HCT116 (cell line): ENCODE measurements at regions not wholly inside any gene's neighbourhood (a gene's known extent, or its start where the extent isn't known, plus 50 kb on each side); places are given as distances from the start of the nearest gene placed in this dataset.

Experiments
- ATAC-seq: fragments of 200-7000 bp; cut with Tn5 transposase; 2 replicates; pipeline ENCODE4 v1.9.1; 2020; ENCODE audit warnings: mild to moderate bottlenecking, moderate library complexity
- BruUV-seq: library from RNA; stranded (reverse); fragments of 400-500 nt; replicated peaks from 2 replicates; lab custom pipeline; 2021; lab: Mats Ljungman, UMichigan
- CTCF ChIA-PET: fragments of 300-600 bp; sonication (Branson Sonifier 250); formaldehyde crosslinking; loops from one replicate; lab custom pipeline; 2021; ENCODE audit warnings: antibody characterized with exemption; lab: Charles Lee
- POLR2A ChIA-PET: fragments of 300-600, 350-600 bp; sonication (Branson Sonifier 250); formaldehyde crosslinking; loops from one replicate; lab custom pipeline; 2021; ENCODE audit warnings: antibody characterized with exemption; lab: Charles Lee
- RAD21 ChIA-PET, 2 experiments: fragments of 300-600 bp; sonication (Branson Sonifier 250); formaldehyde crosslinking; loops; one replicate each; lab custom pipeline; 2023; ENCODE audit warnings: low total read pairs in 2 of 2; ENCODE audit not compliant: uncharacterized antibody in 2 of 2, unreplicated experiment in 2 of 2, low non-redundant PET in 1 of 2; lab: Charles Lee
- DNase-seq: peaks from one replicate; pipeline ENCODE4 v3.0.0-alpha.2; 2010; ENCODE audit warnings: low read depth, low spot score
- H2AFZ ChIP-seq: fragments of 200-600 bp; shearing (Covaris generic), sonication (generic); 2 replicates; pipeline ENCODE4 v1.6.1; 2017; ENCODE audit warnings: low read depth, mixed run types, mixed read lengths, antibody characterized with exemption, low read length; ENCODE audit not compliant: poor library complexity, severe bottlenecking
- H3K27ac ChIP-seq: 2 replicates; pipeline ENCODE4 v1.5.1; 2012; ENCODE audit warnings: low read depth, low read length
- H3K27me3 ChIP-seq: fragments of 200-600 bp; sonication (generic); 2 replicates; pipeline ENCODE4 v1.6.1; 2016; ENCODE audit warnings: mixed run types, low read length, mixed read lengths; ENCODE audit not compliant: insufficient read depth
- H3K36me3 ChIP-seq, 2 experiments: fragments of 200-500 bp in 1 of 2; fragments of 200-600 bp in 1 of 2; sonication (Bioruptor generic) in 1 of 2; sonication (generic) in 1 of 2; 2 replicates each; pipeline versions ENCODE4 v1.5.1 to v1.6.1; 2014 to 2016; ENCODE audit warnings: low read length in 2 of 2, inconsistent platforms in 1 of 2, mixed read lengths in 1 of 2, mixed run types in 1 of 2; ENCODE audit not compliant: insufficient read depth in 2 of 2, control insufficient read depth in 1 of 2
- H3K4me1 ChIP-seq, 2 experiments: fragments of 200-600 bp in 1 of 2; sonication (generic) in 1 of 2; 2 replicates each; pipeline versions ENCODE4 v1.5.1 to v1.6.1; 2012 to 2017; ENCODE audit warnings: low read length in 2 of 2, inconsistent platforms in 1 of 2, mild to moderate bottlenecking in 1 of 2, mixed read lengths in 1 of 2, mixed run types in 1 of 2, moderate library complexity in 1 of 2; ENCODE audit not compliant: insufficient read depth in 2 of 2, control insufficient read depth in 1 of 2
- H3K4me2 ChIP-seq: fragments of 200-600 bp; sonication (generic); 2 replicates; pipeline ENCODE4 v1.6.1; 2017; ENCODE audit warnings: mixed run types, low read length, mixed read lengths
- H3K4me3 ChIP-seq, 2 experiments: fragments of 200-600 bp in 1 of 2; sonication (generic) in 1 of 2; replicated peaks in 1 of 2; 2 replicates each; pipeline ENCODE4 v1.5.1; 2011 to 2016; ENCODE audit warnings: low read length in 2 of 2, control low read depth in 1 of 2, low read depth in 1 of 2, mild to moderate bottlenecking in 1 of 2, mixed read lengths in 1 of 2, mixed run types in 1 of 2
- H3K79me2 ChIP-seq: fragments of 200-600 bp; sonication (generic); 2 replicates; pipeline ENCODE4 v1.6.1; 2017; ENCODE audit warnings: mild to moderate bottlenecking, mixed run types, low read length, moderate library complexity, mixed read lengths; ENCODE audit not compliant: insufficient read depth
- H3K9ac ChIP-seq: fragments of 200-600 bp; sonication (generic); 2 replicates; pipeline ENCODE4 v1.6.1; 2016; ENCODE audit warnings: low read length, mixed read lengths
- H3K9me2 ChIP-seq: fragments of 200-600 bp; sonication (generic), shearing (Covaris generic); 2 replicates; pipeline ENCODE4 v1.6.1; 2017; ENCODE audit warnings: mixed run types, mild to moderate bottlenecking, moderate library complexity; ENCODE audit not compliant: insufficient read depth
- H3K9me3 ChIP-seq, 2 experiments: fragments of 200-500 bp in 1 of 2; fragments of 200-600 bp in 1 of 2; sonication (Bioruptor generic) in 1 of 2; sonication (generic) in 1 of 2; 2 replicates each; pipeline ENCODE4 v1.6.1; 2014 to 2017; ENCODE audit warnings: low read length in 2 of 2, mixed read lengths in 2 of 2, inconsistent platforms in 1 of 2, low read depth in 1 of 2, mild to moderate bottlenecking in 1 of 2, mixed run types in 1 of 2, moderate library complexity in 1 of 2; ENCODE audit not compliant: control insufficient read depth in 1 of 2, insufficient read depth in 1 of 2
- H4K20me1 ChIP-seq: fragments of 200-600 bp; sonication (generic), shearing (Covaris generic); 2 replicates; pipeline ENCODE4 v1.6.1; 2017; ENCODE audit warnings: mixed run types, mild to moderate bottlenecking, moderate library complexity; ENCODE audit not compliant: insufficient read depth
- CEBPB ChIP-seq: IDR thresholded peaks from 2 replicates; pipeline ENCODE4 v1.6.1; 2012; ENCODE audit warnings: low read depth
- JUND ChIP-seq: IDR thresholded peaks from 2 replicates; pipeline ENCODE4 v1.6.1; 2012
- POLR2A ChIP-seq: IDR thresholded peaks from 2 replicates; pipeline ENCODE4 v1.7.0; 2011; ENCODE audit warnings: borderline replicate concordance; ENCODE audit not compliant: insufficient read depth, insufficient read length; ENCODE audit errors: extremely low read depth
- SP1 ChIP-seq: IDR thresholded peaks from 2 replicates; pipeline ENCODE4 v1.6.1; 2012; ENCODE audit warnings: low read depth
- TCF7L2 ChIP-seq: IDR thresholded peaks from 2 replicates; pipeline ENCODE4 v1.7.0; 2011; ENCODE audit warnings: borderline replicate concordance, inconsistent platforms; ENCODE audit not compliant: insufficient read depth, insufficient read length; ENCODE audit errors: extremely low read depth
- YY1 ChIP-seq: IDR thresholded peaks from 2 replicates; pipeline ENCODE4 v1.6.1; 2011; ENCODE audit warnings: low read length, low read depth, moderate library complexity, mild to moderate bottlenecking; ENCODE audit not compliant: insufficient replicate concordance; ENCODE audit errors: extremely low read depth
- ZNF274 ChIP-seq: fragments of 200-500 bp; sonication (Bioruptor generic); IDR thresholded peaks from 2 replicates; pipeline ENCODE4 v1.6.1; 2014; ENCODE audit warnings: mild to moderate bottlenecking, low read depth, low read length, inconsistent platforms
- intact Hi-C: fragments of 100-400 bp; cut with micrococcal nuclease; formaldehyde crosslinking; loops from 2 replicates; pipeline ENCODE4 v1.10.0; 2022
- TF ChIP-seq, protein P1 (sequence below): IDR thresholded peaks from 2 replicates; pipeline ENCODE4 v1.6.1; 2012
- TF ChIP-seq, protein P2 (sequence below): IDR thresholded peaks from 2 replicates; pipeline ENCODE4 v1.6.1; 2012; ENCODE audit warnings: low read depth
- TF ChIP-seq, protein P3 (sequence below), 3 experiments: fragments of 200-600 bp in 1 of 3; sonication (generic) in 1 of 3; IDR thresholded peaks in 2 of 3; conservative IDR thresholded peaks in 1 of 3; 2 replicates each; pipeline ENCODE4 v1.5.1; 2012 to 2017; ENCODE audit warnings: low read depth in 2 of 3, low read length in 2 of 3, antibody characterized with exemption in 1 of 3, borderline replicate concordance in 1 of 3, control low read depth in 1 of 3, mild to moderate bottlenecking in 1 of 3, mixed read lengths in 1 of 3, mixed run types in 1 of 3, moderate library complexity in 1 of 3; ENCODE audit not compliant: insufficient read depth in 1 of 3

DNA sequence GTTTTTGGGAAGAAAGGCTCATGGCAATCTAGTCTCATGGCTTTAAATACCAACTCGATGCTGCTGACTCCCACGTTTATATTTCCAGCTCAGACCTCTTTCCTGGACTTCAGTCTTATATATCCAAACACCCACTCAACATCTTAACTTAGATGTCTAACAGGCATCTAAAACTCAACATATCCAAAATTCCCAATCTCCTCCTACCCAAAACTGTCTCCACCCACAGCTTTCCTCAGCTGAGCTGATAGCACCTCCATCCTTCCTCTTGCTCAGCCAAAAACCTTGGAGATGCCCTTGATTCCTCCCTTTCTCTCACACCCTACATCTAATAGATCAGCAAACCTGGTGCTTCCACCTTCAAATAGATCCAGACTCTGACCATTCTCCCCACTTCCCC, 202.5 kb downstream of the TLE3 start:
- no peak overlapping the region for H3K4me3 ChIP-seq
- no peak for TF ChIP-seq POLR2A
- TF ChIP-seq CEBPB: no peak
- TF ChIP-seq, protein P1, sequence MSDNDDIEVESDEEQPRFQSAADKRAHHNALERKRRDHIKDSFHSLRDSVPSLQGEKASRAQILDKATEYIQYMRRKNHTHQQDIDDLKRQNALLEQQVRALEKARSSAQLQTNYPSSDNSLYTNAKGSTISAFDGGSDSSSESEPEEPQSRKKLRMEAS: no peak
- TF ChIP-seq, protein P2, sequence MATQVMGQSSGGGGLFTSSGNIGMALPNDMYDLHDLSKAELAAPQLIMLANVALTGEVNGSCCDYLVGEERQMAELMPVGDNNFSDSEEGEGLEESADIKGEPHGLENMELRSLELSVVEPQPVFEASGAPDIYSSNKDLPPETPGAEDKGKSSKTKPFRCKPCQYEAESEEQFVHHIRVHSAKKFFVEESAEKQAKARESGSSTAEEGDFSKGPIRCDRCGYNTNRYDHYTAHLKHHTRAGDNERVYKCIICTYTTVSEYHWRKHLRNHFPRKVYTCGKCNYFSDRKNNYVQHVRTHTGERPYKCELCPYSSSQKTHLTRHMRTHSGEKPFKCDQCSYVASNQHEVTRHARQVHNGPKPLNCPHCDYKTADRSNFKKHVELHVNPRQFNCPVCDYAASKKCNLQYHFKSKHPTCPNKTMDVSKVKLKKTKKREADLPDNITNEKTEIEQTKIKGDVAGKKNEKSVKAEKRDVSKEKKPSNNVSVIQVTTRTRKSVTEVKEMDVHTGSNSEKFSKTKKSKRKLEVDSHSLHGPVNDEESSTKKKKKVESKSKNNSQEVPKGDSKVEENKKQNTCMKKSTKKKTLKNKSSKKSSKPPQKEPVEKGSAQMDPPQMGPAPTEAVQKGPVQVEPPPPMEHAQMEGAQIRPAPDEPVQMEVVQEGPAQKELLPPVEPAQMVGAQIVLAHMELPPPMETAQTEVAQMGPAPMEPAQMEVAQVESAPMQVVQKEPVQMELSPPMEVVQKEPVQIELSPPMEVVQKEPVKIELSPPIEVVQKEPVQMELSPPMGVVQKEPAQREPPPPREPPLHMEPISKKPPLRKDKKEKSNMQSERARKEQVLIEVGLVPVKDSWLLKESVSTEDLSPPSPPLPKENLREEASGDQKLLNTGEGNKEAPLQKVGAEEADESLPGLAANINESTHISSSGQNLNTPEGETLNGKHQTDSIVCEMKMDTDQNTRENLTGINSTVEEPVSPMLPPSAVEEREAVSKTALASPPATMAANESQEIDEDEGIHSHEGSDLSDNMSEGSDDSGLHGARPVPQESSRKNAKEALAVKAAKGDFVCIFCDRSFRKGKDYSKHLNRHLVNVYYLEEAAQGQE: no peak
- no peak for TF ChIP-seq SP1
- TF ChIP-seq JUND: no peak
- TF ChIP-seq YY1: no peak
- TF ChIP-seq, protein P3, sequence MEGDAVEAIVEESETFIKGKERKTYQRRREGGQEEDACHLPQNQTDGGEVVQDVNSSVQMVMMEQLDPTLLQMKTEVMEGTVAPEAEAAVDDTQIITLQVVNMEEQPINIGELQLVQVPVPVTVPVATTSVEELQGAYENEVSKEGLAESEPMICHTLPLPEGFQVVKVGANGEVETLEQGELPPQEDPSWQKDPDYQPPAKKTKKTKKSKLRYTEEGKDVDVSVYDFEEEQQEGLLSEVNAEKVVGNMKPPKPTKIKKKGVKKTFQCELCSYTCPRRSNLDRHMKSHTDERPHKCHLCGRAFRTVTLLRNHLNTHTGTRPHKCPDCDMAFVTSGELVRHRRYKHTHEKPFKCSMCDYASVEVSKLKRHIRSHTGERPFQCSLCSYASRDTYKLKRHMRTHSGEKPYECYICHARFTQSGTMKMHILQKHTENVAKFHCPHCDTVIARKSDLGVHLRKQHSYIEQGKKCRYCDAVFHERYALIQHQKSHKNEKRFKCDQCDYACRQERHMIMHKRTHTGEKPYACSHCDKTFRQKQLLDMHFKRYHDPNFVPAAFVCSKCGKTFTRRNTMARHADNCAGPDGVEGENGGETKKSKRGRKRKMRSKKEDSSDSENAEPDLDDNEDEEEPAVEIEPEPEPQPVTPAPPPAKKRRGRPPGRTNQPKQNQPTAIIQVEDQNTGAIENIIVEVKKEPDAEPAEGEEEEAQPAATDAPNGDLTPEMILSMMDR (IDR thresholded peaks at IDR 0.05 in 2 of 3, conservative IDR thresholded peaks at IDR 0.05 in 1 of 3; ENCODE audit: borderline replicate concordance in 1 of 3, insufficient read depth in 1 of 3, low read depth in 2 of 3, low read length in 2 of 3): no peak
- TF ChIP-seq TCF7L2: no peak
- no peak for TF ChIP-seq ZNF274
- TF ChIP-seq, all 23 proteins: peak for 0
- H3K9me2 ChIP-seq: no peaks in the 10 kb centered on the region
- CTCF ChIA-PET: no interaction called here
- H3K9me3 ChIP-seq: no peaks in the 10 kb centered on the region
- no peak overlapping the region for H2AFZ ChIP-seq
- DNase-seq (no peak), ATAC-seq (no peak)
- POLR2A ChIA-PET: no interaction called here
- no peak overlapping the region for H3K9ac ChIP-seq
- H3K4me1 ChIP-seq: no peaks in the 10 kb centered on the region
- H3K27ac ChIP-seq: no peak overlapping the region
- intact Hi-C loops: no loop called here
- no peak overlapping the region for H3K4me2 ChIP-seq
- no peaks in the 10 kb centered on the region for H4K20me1 ChIP-seq
- H3K27me3 ChIP-seq: peaks cover 34% of the 10 kb centered on the region; the same call in 1 of the 2 replicates
- H3K79me2 ChIP-seq: no peaks in the 10 kb centered on the region
- RAD21 ChIA-PET: no interaction called here
- no TSS peak for BruUV-seq
- H3K36me3 ChIP-seq: no peaks in the 10 kb centered on the region
